Tibial nerve (tissue), 4 donors: ENCODE measurements at regions not wholly inside any gene's neighbourhood (a gene's known extent, or its start where the extent isn't known, plus 50 kb on each side); places are given as distances from the start of the nearest gene placed in this dataset.
"Not testable (repeated sequence)": the region's sequence is repeated elsewhere in the genome, so short reads cannot be mapped to it uniquely, and the experiment has no call there.

Experiments
- DNase-seq, 2 donors: peaks; one replicate each; pipeline ENCODE4 v3.0.0-alpha.2; 2019; ENCODE audit warnings: low spot score in 2 of 2
- H3K27ac ChIP-seq, 4 donors: fragments of 200-600 bp; sonication (generic) in 3 of 4; one replicate each; pipeline ENCODE4 v1.5.1; 2017 to 2019; ENCODE audit warnings: mild to moderate bottlenecking in 1 of 4
- H3K27me3 ChIP-seq, 2 donors: fragments of 200-600 bp; sonication (generic) in 1 of 2; one replicate each; pipeline versions ENCODE4 v1.5.1 to v1.6.0; 2017 to 2019
- H3K36me3 ChIP-seq, 3 donors: fragments of 200-600 bp; sonication (generic); one replicate each; pipeline ENCODE4 v1.5.1; 2018 to 2019
- H3K4me1 ChIP-seq, 4 donors: fragments of 200-600 bp; sonication (generic) in 3 of 4; one replicate each; pipeline ENCODE4 v1.5.1; 2017 to 2019
- H3K4me3 ChIP-seq, 4 donors: fragments of 200-600 bp; sonication (generic) in 3 of 4; one replicate each; pipeline ENCODE4 v1.5.1; 2017 to 2019; ENCODE audit warnings: mild to moderate bottlenecking in 1 of 4, moderate library complexity in 1 of 4
- H3K9me3 ChIP-seq, 4 donors: fragments of 200-600 bp; sonication (generic) in 3 of 4; one replicate each; pipeline ENCODE4 v1.5.1; 2017 to 2019
- EP300 ChIP-seq, 2 donors: sonication (generic); formaldehyde crosslinking; IDR thresholded peaks; one replicate each; pipeline ENCODE4 v1.6.1; 2017; ENCODE audit warnings: antibody characterized with exemption in 2 of 2, mild to moderate bottlenecking in 1 of 2
- POLR2A ChIP-seq, 2 donors: fragments of 450-650 bp; IDR thresholded peaks; one replicate each; pipeline ENCODE4 v1.6.1; 2017; ENCODE audit warnings: antibody characterized with exemption in 2 of 2, mild to moderate bottlenecking in 2 of 2, moderate library complexity in 2 of 2
- WGBS, 2 donors: methylation state at CpG; one replicate each; pipeline ENCODE4 v1.1.5; 2018; 5-methylcytosine and 5-hydroxymethylcytosine counted together
- TF ChIP-seq, protein P1 (sequence below), 5 experiments: fragments of 200-600 bp in 3 of 5; fragments of 450-650 bp in 2 of 5; sonication (generic) in 3 of 5; IDR thresholded peaks; one replicate each; pipeline ENCODE4 v1.5.1; 2016 to 2019; ENCODE audit warnings: antibody characterized with exemption in 5 of 5, mild to moderate bottlenecking in 3 of 5, moderate library complexity in 2 of 5

DNA sequence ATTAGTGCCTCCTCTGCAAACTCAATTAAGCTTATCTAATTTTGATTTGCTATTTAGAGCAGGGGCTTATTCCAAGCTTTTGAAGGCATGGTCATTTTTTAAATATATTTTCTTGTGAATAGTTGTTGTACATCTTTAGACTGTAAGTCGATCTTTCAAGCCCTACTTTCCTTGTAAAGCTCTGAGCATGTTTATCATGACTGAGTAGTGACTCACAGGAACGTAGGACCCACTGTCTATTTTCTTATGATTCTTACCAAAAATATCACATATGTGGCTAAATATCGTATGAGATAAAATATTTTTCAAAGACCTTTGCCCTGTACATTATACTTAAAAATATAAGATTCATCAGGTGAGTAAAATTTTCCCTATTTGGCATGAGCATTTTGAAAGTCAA lies 440.4 kb upstream of the GRIN3A start:
- WGBS, 2 donors: 61 to 68% methylated on average over 3 of the region's 3 CpGs
- TF ChIP-seq POLR2A (IDR thresholded peaks at IDR 0.05) (no peak), EP300 (IDR thresholded peaks at IDR 0.05) (no peak)
- TF ChIP-seq, protein P1, sequence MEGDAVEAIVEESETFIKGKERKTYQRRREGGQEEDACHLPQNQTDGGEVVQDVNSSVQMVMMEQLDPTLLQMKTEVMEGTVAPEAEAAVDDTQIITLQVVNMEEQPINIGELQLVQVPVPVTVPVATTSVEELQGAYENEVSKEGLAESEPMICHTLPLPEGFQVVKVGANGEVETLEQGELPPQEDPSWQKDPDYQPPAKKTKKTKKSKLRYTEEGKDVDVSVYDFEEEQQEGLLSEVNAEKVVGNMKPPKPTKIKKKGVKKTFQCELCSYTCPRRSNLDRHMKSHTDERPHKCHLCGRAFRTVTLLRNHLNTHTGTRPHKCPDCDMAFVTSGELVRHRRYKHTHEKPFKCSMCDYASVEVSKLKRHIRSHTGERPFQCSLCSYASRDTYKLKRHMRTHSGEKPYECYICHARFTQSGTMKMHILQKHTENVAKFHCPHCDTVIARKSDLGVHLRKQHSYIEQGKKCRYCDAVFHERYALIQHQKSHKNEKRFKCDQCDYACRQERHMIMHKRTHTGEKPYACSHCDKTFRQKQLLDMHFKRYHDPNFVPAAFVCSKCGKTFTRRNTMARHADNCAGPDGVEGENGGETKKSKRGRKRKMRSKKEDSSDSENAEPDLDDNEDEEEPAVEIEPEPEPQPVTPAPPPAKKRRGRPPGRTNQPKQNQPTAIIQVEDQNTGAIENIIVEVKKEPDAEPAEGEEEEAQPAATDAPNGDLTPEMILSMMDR (IDR thresholded peaks at IDR 0.05): no peak

DNA sequence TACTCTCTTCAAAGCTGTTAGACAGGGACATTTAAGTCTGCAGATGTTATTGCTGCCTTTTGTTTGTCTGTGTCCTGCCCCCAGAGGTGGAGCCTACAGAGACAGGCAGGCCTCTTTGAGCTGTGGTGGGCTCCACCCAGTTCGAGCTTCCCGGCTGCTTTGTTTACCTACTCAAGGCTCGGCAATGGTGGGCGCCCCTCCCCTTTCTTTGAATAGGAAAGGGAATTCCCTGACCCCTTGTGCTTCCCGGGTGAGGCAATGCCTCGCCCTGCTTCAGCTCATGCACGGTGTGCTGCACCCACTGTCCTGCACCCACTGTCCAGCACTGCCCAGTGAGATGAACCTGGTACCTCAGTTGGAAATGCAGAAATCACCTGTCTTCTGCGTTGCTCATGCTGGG lies 435.8 kb upstream of the GRIN3A start:
- not testable (repeated sequence) for H3K27me3 ChIP-seq, DNase-seq, H3K4me1 ChIP-seq, H3K27ac ChIP-seq, H3K36me3 ChIP-seq, H3K4me3 ChIP-seq
- peaks cover 0 to 20% (median 0%) of the 10 kb centered on the region in 4 donors for H3K9me3 ChIP-seq
- 90 to 91% methylated on average over 8 of the region's 8 CpGs for WGBS, 2 donors

More for the DNA sequence above, 440.4 kb upstream of the GRIN3A start:
- H3K27me3 ChIP-seq: no peaks in the 10 kb centered on the region
- no peak overlapping the region for H3K4me3 ChIP-seq
- H3K4me1 ChIP-seq: no peaks in the 10 kb centered on the region
- no peak overlapping the region for H3K27ac ChIP-seq
- no peak for DNase-seq
- no peaks in the 10 kb centered on the region for H3K36me3 ChIP-seq
- peaks cover 0 to 19% (median 0%) of the 10 kb centered on the region in 4 donors for H3K9me3 ChIP-seq

DNA sequence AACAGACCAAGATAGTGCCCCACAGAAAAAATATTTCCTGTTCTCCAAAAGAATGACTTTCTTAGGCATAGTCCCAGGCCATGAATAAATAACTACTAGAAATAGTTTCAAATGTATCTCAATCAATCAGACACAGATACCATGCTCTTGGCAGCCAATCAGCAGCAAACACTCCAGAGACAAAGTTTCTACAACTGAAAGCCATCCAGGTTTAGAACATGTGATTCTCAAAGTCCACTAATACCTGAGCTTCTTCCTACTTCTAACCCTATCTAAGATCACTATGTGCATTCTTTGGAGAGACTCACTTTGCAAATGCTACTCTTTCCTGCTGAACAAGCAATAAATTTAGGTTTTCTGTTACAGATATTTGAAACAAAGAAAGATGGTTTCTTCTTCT lies 425.8 kb upstream of the GRIN3A start:
- DNase-seq: no peak
- H3K4me1 ChIP-seq: no peaks in the 10 kb centered on the region
- H3K9me3 ChIP-seq: no peaks in the 10 kb centered on the region
- no peaks in the 10 kb centered on the region for H3K27me3 ChIP-seq
- no peak overlapping the region for H3K4me3 ChIP-seq
- no peak overlapping the region for H3K27ac ChIP-seq
- TF ChIP-seq, protein P1 (IDR thresholded peaks at IDR 0.05): no peak
- no peak for TF ChIP-seq POLR2A (IDR thresholded peaks at IDR 0.05)
- no peak for TF ChIP-seq EP300 (IDR thresholded peaks at IDR 0.05)
- H3K36me3 ChIP-seq: no peaks in the 10 kb centered on the region

DNA sequence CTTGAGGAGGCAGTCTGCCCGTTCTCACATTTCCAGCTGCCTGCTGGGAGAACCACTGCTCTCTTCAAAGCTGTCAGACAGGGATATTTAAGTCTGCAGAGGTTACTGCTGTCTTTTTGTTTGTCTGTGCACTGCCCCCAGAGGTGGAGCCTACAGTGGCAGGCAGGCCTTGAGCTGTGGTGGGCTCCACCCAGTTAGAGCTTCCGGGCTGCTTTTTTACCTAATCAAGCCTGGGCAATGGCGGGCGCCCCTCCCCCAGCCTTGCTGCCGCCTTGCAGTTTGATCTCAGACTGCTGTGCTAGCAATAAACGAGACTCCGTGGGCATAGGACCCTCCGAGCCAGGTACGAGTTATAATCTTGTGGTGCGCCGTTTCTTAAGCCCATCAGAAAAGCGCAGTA lies 414.6 kb upstream of the GRIN3A start:
- peaks cover 0 to 14% (median 1%) of the 10 kb centered on the region in 4 donors for H3K9me3 ChIP-seq
- H3K27me3 ChIP-seq, H3K36me3 ChIP-seq, H3K4me1 ChIP-seq, DNase-seq, H3K27ac ChIP-seq, H3K4me3 ChIP-seq: not testable (repeated sequence)
- WGBS, 2 donors: 91 to 92% methylated on average over 9 to 11 of the region's 12 CpGs

DNA sequence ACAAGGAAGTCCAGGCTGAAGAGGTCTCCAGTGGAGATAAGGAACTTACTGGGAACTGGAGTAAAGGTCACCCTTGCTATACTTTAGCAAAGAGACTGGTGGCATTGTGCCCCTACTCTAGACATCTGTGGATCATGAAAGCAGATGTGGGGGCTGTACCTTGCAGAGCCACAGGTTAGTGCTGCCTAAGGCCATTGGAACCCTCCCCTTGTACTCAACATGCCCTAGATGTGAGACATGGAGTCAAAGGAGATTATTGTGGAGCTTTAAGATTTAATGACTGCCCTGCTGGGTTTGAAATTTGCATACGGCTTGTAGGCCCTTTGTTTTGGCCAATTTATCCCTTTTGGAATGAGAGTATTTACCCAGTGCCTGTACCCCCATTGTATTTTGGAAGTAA lies 397.3 kb upstream of the GRIN3A start:
- Histone ChIP-seq H3K36me3 (no peaks in the 10 kb centered on the region), H3K27me3 (no peaks in the 10 kb centered on the region), H3K9me3 (peaks cover 0 to 10% (median 0%) of the 10 kb centered on the region in 4 donors), H3K4me1 (no peaks in the 10 kb centered on the region), H3K4me3 (no peak overlapping the region), H3K27ac (no peak overlapping the region)
- no peak for TF ChIP-seq EP300 (IDR thresholded peaks at IDR 0.05)
- TF ChIP-seq, protein P1 (IDR thresholded peaks at IDR 0.05): no peak
- no peak for TF ChIP-seq POLR2A (IDR thresholded peaks at IDR 0.05)
- no peak for DNase-seq
- 0 to 64% methylated on average over 1 of the region's 1 CpG for WGBS, 2 donors

DNA sequence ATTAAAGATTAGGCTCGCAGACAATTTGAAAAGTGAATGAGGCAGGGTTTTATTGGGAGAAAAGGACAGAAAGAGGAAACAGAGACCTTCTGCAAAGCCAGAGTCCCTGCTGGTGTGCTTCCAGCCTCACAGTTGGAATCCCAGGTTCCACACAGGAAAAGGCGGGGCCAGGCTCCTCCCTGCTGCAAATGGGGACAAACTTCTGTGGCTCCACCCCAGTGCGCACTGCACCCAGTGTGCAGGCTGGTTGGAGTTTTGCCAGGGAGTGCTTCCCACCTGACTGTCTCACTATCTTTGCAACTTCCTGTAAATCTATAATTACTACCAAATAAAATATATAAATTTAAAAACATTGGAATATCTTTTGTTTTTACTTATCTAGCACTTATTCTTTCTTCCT lies 386.0 kb upstream of the GRIN3A start:
- WGBS, 2 donors: 76 to 77% methylated on average over 3 of the region's 3 CpGs
- H3K36me3 ChIP-seq: no peaks in the 10 kb centered on the region
- H3K4me3 ChIP-seq: no peak overlapping the region
- TF ChIP-seq POLR2A (IDR thresholded peaks at IDR 0.05): no peak
- TF ChIP-seq, protein P1 (IDR thresholded peaks at IDR 0.05): no peak
- no peak for TF ChIP-seq EP300 (IDR thresholded peaks at IDR 0.05)
- H3K4me1 ChIP-seq: no peaks in the 10 kb centered on the region
- H3K9me3 ChIP-seq: peaks cover 0 to 15% (median 0%) of the 10 kb centered on the region in 4 donors
- no peak for DNase-seq
- no peak overlapping the region for H3K27ac ChIP-seq
- H3K27me3 ChIP-seq: no peaks in the 10 kb centered on the region
